KMS-11 (cell line): ENCODE measurements at regions not wholly inside any gene's neighbourhood (a gene's known extent, or its start where the extent isn't known, plus 50 kb on each side); places are given as distances from the start of the nearest gene placed in this dataset.

Source experiments
- H2AFZ ChIP-seq: fragments of 200-600 bp; sonication (generic); 2 replicates; pipeline ENCODE4 v1.6.1; 2016; ENCODE audit warnings: antibody characterized with exemption, mixed run types, low read depth
- H3K27ac ChIP-seq: fragments of 200-600 bp; sonication (generic); 2 replicates; pipeline ENCODE4 v1.6.1; 2016; ENCODE audit warnings: mild to moderate bottlenecking, mixed run types
- H3K27me3 ChIP-seq: fragments of 200-600 bp; sonication (generic); 2 replicates; pipeline ENCODE4 v1.6.1; 2017; ENCODE audit warnings: mild to moderate bottlenecking, low read depth, mixed run types, moderate library complexity; ENCODE audit not compliant: insufficient read depth
- H3K36me3 ChIP-seq: fragments of 200-600 bp; sonication (generic); 2 replicates; pipeline ENCODE4 v1.6.1; 2017; ENCODE audit warnings: mild to moderate bottlenecking, mixed run types; ENCODE audit not compliant: insufficient read depth
- H3K4me1 ChIP-seq: fragments of 200-600 bp; sonication (generic); 2 replicates; pipeline ENCODE4 v1.6.1; 2016; ENCODE audit warnings: mild to moderate bottlenecking, low read depth, mixed run types; ENCODE audit not compliant: poor library complexity, severe bottlenecking
- H3K4me2 ChIP-seq: fragments of 200-600 bp; sonication (generic); 2 replicates; pipeline ENCODE4 v1.7.0; 2016; ENCODE audit warnings: mild to moderate bottlenecking, mixed run types
- H3K4me3 ChIP-seq: fragments of 200-600 bp; sonication (generic); IDR thresholded peaks from 2 replicates; pipeline ENCODE4 v1.6.1; 2017; ENCODE audit warnings: low read depth, low read length, mixed read lengths; ENCODE audit not compliant: insufficient read depth
- H3K79me2 ChIP-seq: fragments of 200-600 bp; sonication (generic); 2 replicates; pipeline ENCODE4 v1.6.1; 2016; ENCODE audit warnings: low read depth, mixed run types; ENCODE audit not compliant: insufficient read depth
- H3K9ac ChIP-seq: fragments of 200-600 bp; sonication (generic); 2 replicates; pipeline ENCODE4 v1.6.1; 2016; ENCODE audit warnings: mild to moderate bottlenecking, mixed run types
- H4K20me1 ChIP-seq: fragments of 200-600 bp; sonication (generic); 2 replicates; pipeline ENCODE4 v1.6.1; 2016; ENCODE audit warnings: mild to moderate bottlenecking, mixed run types; ENCODE audit not compliant: insufficient read depth
- TF ChIP-seq, protein P1 (sequence below): fragments of 200-600 bp; sonication (generic); conservative IDR thresholded peaks from 2 replicates; pipeline ENCODE4 v1.6.1; 2017; ENCODE audit warnings: low read depth, mild to moderate bottlenecking, antibody characterized with exemption, low read length, moderate library complexity, mixed read lengths

DNA sequence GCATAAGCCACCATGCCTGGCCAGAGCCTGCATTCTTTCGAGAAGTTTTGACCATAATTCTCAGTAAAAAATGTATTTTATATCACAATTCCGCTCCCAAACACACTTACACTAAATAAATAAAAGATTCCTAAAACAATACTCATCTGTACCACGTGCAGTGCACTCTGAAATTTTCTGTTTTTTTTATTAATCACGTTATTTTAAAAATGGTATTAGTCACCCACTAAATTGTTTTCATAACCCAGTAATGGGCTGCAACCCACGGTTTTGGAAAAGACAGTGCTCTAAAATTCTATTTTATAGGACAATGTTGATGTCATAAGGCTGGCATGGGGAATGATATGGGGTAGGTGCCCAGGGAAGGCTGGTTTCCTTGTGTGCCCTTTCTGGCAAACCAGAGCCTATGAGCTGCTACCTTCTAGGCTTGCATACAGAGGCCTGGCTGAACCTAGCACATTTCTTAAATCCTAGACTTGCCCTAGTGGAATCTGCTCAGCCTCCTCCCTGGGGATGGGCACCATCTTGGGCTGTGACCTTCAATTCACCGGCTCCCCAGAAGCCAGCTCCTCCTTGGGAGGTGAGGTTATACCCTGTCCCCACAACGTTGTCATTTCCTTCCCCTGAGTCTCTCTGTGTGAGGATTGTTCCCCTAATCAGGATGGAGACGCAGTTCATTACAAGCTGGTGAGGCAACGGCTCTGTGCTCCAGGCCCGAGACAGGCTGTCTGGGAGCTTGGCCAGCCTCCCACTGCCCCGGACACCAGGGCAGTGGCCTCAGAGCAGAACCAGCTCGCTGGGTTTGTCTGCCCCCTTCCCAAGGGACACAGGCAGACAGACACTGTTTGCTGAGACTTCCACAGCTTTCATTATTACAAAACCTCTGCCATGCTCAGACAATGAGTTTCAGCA, 116.5 kb upstream of the NAV2 start:
- no peaks in the 10 kb centered on the region for H4K20me1 ChIP-seq
- no peak overlapping the region for H3K4me2 ChIP-seq
- TF ChIP-seq, protein P1, sequence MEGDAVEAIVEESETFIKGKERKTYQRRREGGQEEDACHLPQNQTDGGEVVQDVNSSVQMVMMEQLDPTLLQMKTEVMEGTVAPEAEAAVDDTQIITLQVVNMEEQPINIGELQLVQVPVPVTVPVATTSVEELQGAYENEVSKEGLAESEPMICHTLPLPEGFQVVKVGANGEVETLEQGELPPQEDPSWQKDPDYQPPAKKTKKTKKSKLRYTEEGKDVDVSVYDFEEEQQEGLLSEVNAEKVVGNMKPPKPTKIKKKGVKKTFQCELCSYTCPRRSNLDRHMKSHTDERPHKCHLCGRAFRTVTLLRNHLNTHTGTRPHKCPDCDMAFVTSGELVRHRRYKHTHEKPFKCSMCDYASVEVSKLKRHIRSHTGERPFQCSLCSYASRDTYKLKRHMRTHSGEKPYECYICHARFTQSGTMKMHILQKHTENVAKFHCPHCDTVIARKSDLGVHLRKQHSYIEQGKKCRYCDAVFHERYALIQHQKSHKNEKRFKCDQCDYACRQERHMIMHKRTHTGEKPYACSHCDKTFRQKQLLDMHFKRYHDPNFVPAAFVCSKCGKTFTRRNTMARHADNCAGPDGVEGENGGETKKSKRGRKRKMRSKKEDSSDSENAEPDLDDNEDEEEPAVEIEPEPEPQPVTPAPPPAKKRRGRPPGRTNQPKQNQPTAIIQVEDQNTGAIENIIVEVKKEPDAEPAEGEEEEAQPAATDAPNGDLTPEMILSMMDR, result no peak
- H2AFZ ChIP-seq, result no peak overlapping the region
- H3K27ac ChIP-seq, result no peak overlapping the region
- no peaks in the 10 kb centered on the region for H3K4me1 ChIP-seq
- H3K9ac ChIP-seq, result no peak overlapping the region
- no peaks in the 10 kb centered on the region for H3K36me3 ChIP-seq
- H3K4me3 ChIP-seq, result no peak overlapping the region
- no peaks in the 10 kb centered on the region for H3K27me3 ChIP-seq
- no peaks in the 10 kb centered on the region for H3K79me2 ChIP-seq

- H4K20me1 ChIP-seq, result no peaks in the 10 kb centered on the region
- TF ChIP-seq, protein P1, result no peak
- H3K79me2 ChIP-seq, result no peaks in the 10 kb centered on the region
- no peak overlapping the region for H2AFZ ChIP-seq
- no peak overlapping the region for H3K9ac ChIP-seq
- no peak overlapping the region for H3K4me2 ChIP-seq
- H3K27ac ChIP-seq, result no peak overlapping the region
- H3K4me3 ChIP-seq, result no peak overlapping the region
- H3K4me1 ChIP-seq, result no peaks in the 10 kb centered on the region
- no peaks in the 10 kb centered on the region for H3K36me3 ChIP-seq
- no peaks in the 10 kb centered on the region for H3K27me3 ChIP-seq
Observed at GRCh38 chr11:19595499-19595839, 117.2 kb upstream of the NAV2 start.

DNA sequence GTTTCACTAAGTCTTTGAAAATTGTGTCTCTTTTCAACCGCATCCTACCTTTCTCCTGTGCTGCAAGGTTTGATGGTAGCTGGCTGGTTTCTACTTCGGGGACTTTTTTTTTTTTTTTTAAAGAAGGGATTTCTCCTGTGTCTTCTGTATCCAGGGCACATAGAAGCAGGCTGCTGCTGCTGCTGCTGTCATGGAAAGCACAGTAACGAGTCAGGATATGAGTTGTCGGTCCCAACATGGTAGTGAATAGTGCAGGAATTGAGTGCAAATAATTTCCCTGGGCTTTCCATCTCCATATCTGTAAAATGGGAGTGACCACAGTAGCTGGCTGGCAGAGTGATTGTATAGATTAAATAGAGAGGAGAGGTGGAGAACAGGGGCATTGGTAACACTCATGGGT, 118.3 kb upstream of the NAV2 start:
- H3K27me3 ChIP-seq, result no peaks in the 10 kb centered on the region
- H3K36me3 ChIP-seq, result no peaks in the 10 kb centered on the region
- no peak overlapping the region for H3K27ac ChIP-seq
- H3K4me2 ChIP-seq, result no peak overlapping the region
- no peak overlapping the region for H3K9ac ChIP-seq
- H3K79me2 ChIP-seq, result no peaks in the 10 kb centered on the region
- TF ChIP-seq, protein P1, result no peak
- H2AFZ ChIP-seq, result no peak overlapping the region
- no peaks in the 10 kb centered on the region for H4K20me1 ChIP-seq
- no peak overlapping the region for H3K4me3 ChIP-seq
- no peaks in the 10 kb centered on the region for H3K4me1 ChIP-seq

DNA sequence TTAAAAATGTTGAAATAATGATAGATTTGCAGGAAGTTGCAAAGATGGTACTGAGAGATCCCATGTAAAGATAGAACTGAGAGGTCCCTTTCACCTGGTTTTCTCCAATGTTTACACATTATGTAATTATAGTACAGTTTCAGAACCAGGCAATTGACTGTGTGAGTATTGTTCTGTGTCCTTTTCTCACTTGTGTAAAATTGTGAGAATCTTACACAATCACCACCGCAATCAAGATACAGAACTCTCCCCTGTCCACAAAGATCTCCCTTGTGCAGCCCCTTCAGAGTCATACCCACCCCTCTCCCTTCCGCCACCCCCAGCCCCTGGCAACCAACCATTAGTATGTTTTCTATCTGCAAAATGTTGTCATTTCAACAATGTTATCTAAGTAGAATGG, 119.8 kb upstream of the NAV2 start:
- no peak overlapping the region for H3K27ac ChIP-seq
- H3K4me3 ChIP-seq, result no peak overlapping the region
- H3K4me2 ChIP-seq, result no peak overlapping the region
- H3K27me3 ChIP-seq, result no peaks in the 10 kb centered on the region
- H3K4me1 ChIP-seq, result no peaks in the 10 kb centered on the region
- H3K36me3 ChIP-seq, result no peaks in the 10 kb centered on the region
- H3K79me2 ChIP-seq, result no peaks in the 10 kb centered on the region
- no peak overlapping the region for H3K9ac ChIP-seq
- no peak overlapping the region for H2AFZ ChIP-seq
- H4K20me1 ChIP-seq, result no peaks in the 10 kb centered on the region
- TF ChIP-seq, protein P1, result no peak
